GM12878 (cell line): ENCODE measurements at regions not wholly inside any gene's neighbourhood (a gene's known extent, or its start where the extent isn't known, plus 50 kb on each side); places are given as distances from the start of the nearest gene placed in this dataset.

Experiments
- ATAC-seq: fragments of 200-7000 bp; cut with Tn5 transposase; 3 replicates; pipeline ENCODE4 v1.9.1; 2020; ENCODE audit warnings: mild to moderate bottlenecking, moderate library complexity
- BruUV-seq: library from RNA; stranded (reverse); fragments of 400-500 nt; replicated peaks from 2 replicates; lab custom pipeline; 2021; lab: Mats Ljungman, UMichigan
- CTCF ChIA-PET: fragments of 300-600 bp; sonication (Branson Sonifier 250); formaldehyde crosslinking; extraction: SDS; loops from one replicate; lab custom pipeline; 2021; ENCODE audit warnings: inconsistent platforms; lab: Yijun Ruan, JAX
- POLR2A ChIA-PET: fragments of 350-600 bp; formaldehyde crosslinking; extraction: SDS; loops from one replicate; lab custom pipeline; 2021; ENCODE audit warnings: inconsistent platforms; lab: Charles Lee
- RAD21 ChIA-PET: fragments of 300-600 bp; sonication (Branson Sonifier 250); formaldehyde crosslinking; loops from one replicate; lab custom pipeline; 2023; ENCODE audit warnings: antibody characterized with exemption; ENCODE audit not compliant: unreplicated experiment; lab: Charles Lee
- SMC1A ChIA-PET: fragments of 300-600 bp; sonication (Branson Sonifier 250); formaldehyde crosslinking; loops from one replicate; lab custom pipeline; 2023; ENCODE audit not compliant: unreplicated experiment, uncharacterized antibody; lab: Charles Lee
- DNase-seq: peaks from one replicate; pipeline ENCODE4 v3.0.0-alpha.2; 2011; ENCODE audit warnings: low read depth, low spot score
- FAIRE-seq: peaks from 3 replicates; lab custom pipeline; 2011; peaks lifted over from hg19 to GRCh38; lab: Jason Lieb, UNC
- H2AFZ ChIP-seq: 2 replicates; pipeline ENCODE4 v1.6.0; 2011; ENCODE audit warnings: low read depth, low read length, control low read depth; ENCODE audit not compliant: control insufficient read depth
- H3K27ac ChIP-seq: 2 replicates; pipeline ENCODE4 v1.5.1; 2011; ENCODE audit warnings: control low read depth; ENCODE audit not compliant: control insufficient read depth, insufficient read depth
- H3K27me3 ChIP-seq, 2 experiments: replicated peaks in 1 of 2; 2 replicates each; pipeline versions ENCODE4 v1.6.0 to v1.6.1; 2011; ENCODE audit warnings: low read length in 1 of 2; ENCODE audit not compliant: control insufficient read depth in 2 of 2, insufficient read depth in 2 of 2
- H3K36me3 ChIP-seq, 2 experiments: 2 replicates each; pipeline ENCODE4 v1.5.1; 2011; ENCODE audit warnings: low read length in 1 of 2; ENCODE audit not compliant: control insufficient read depth in 2 of 2, insufficient read depth in 2 of 2
- H3K4me1 ChIP-seq: 2 replicates; pipeline ENCODE4 v1.6.1; 2011; ENCODE audit warnings: mild to moderate bottlenecking, low read length, moderate library complexity, mixed read lengths; ENCODE audit not compliant: control insufficient read depth, insufficient read depth
- H3K4me2 ChIP-seq: 2 replicates; pipeline ENCODE4 v1.6.0; 2011; ENCODE audit warnings: control low read depth; ENCODE audit not compliant: control insufficient read depth, insufficient read depth
- H3K4me3 ChIP-seq: fragments of 200-600 bp; sonication (generic); 2 replicates; pipeline ENCODE4 v1.5.1; 2016
- H3K79me2 ChIP-seq: 2 replicates; pipeline ENCODE4 v1.6.0; 2011; ENCODE audit warnings: low read length; ENCODE audit not compliant: control insufficient read depth, insufficient read depth
- H3K9ac ChIP-seq: 2 replicates; pipeline ENCODE4 v1.8.0; 2011; ENCODE audit warnings: low read length, control low read depth, mixed read lengths; ENCODE audit not compliant: control insufficient read depth, insufficient read depth
- H3K9me3 ChIP-seq: replicated peaks from 3 replicates; pipeline ENCODE4 v1.5.1; 2011; ENCODE audit warnings: mild to moderate bottlenecking, low read length; ENCODE audit not compliant: control insufficient read depth, insufficient read depth
- H4K20me1 ChIP-seq: 2 replicates; pipeline ENCODE4 v1.6.0; 2011; ENCODE audit not compliant: control insufficient read depth, insufficient read depth
- CREB1 ChIP-seq: IDR thresholded peaks from 2 replicates; pipeline ENCODE4 v1.6.1; 2012; ENCODE audit warnings: low read depth, mild to moderate bottlenecking, inconsistent platforms
- DPF2 ChIP-seq: fragments of 450-650 bp; IDR thresholded peaks from 2 replicates; pipeline ENCODE4 v1.6.1; 2017; ENCODE audit warnings: mild to moderate bottlenecking
- FOS ChIP-seq: IDR thresholded peaks from 3 replicates; pipeline ENCODE4 v1.6.1; 2011; ENCODE audit warnings: borderline replicate concordance; ENCODE audit not compliant: insufficient read length; ENCODE audit errors: extremely low read depth
- HDAC2 ChIP-seq: fragments of 200-600 bp; sonication (generic); IDR thresholded peaks from 2 replicates; pipeline ENCODE4 v1.6.1; 2017
- MTA2 ChIP-seq: fragments of 450-650 bp; IDR thresholded peaks from 2 replicates; pipeline ENCODE4 v1.6.1; 2016; ENCODE audit warnings: low read depth, mild to moderate bottlenecking, moderate library complexity
- RAD51 ChIP-seq: fragments of 450-650 bp; IDR thresholded peaks from 2 replicates; pipeline ENCODE4 v1.6.1; 2016; ENCODE audit warnings: moderate library complexity, mild to moderate bottlenecking, inconsistent platforms
- SP1 ChIP-seq: IDR thresholded peaks from one replicate; pipeline ENCODE4 v1.6.1; 2011; ENCODE audit warnings: low read depth, low read length
- TAF1 ChIP-seq: IDR thresholded peaks from 2 replicates; pipeline ENCODE4 v1.6.1; 2011; ENCODE audit warnings: mild to moderate bottlenecking, low read depth, low read length, borderline replicate concordance
- WGBS: methylation state at CpG from one replicate; pipeline ENCODE4 v1.1.6; 2016; ENCODE audit warnings: low lambda C conversion rate; ENCODE audit not compliant: insufficient replicate concordance, insufficient coverage; ENCODE audit errors: missing lambda C conversion rate; 5-methylcytosine and 5-hydroxymethylcytosine counted together
- in situ Hi-C: fragments of 300-500 bp; cut with MboI; formaldehyde crosslinking; loops from 9 replicates; pipeline ENCODE4 v1.14.3; 2018; ENCODE audit warnings: mixed read lengths
- intact Hi-C: fragments of 100-400 bp; cut with micrococcal nuclease; formaldehyde crosslinking; loops from one replicate; pipeline ENCODE4 v1.14.2; 2022; ENCODE audit not compliant: unreplicated experiment
- TF ChIP-seq, protein P1 (sequence below): fragments of 450-650 bp; IDR thresholded peaks from 2 replicates; pipeline ENCODE4 v1.6.1; 2018; ENCODE audit warnings: mild to moderate bottlenecking, low read depth, moderate library complexity; ENCODE audit not compliant: partially characterized antibody
- TF ChIP-seq, protein P2 (sequence below): fragments of 150-350 bp; IDR thresholded peaks from 2 replicates; pipeline ENCODE4 v1.6.1; 2016; ENCODE audit warnings: low read depth, low read length

DNA sequence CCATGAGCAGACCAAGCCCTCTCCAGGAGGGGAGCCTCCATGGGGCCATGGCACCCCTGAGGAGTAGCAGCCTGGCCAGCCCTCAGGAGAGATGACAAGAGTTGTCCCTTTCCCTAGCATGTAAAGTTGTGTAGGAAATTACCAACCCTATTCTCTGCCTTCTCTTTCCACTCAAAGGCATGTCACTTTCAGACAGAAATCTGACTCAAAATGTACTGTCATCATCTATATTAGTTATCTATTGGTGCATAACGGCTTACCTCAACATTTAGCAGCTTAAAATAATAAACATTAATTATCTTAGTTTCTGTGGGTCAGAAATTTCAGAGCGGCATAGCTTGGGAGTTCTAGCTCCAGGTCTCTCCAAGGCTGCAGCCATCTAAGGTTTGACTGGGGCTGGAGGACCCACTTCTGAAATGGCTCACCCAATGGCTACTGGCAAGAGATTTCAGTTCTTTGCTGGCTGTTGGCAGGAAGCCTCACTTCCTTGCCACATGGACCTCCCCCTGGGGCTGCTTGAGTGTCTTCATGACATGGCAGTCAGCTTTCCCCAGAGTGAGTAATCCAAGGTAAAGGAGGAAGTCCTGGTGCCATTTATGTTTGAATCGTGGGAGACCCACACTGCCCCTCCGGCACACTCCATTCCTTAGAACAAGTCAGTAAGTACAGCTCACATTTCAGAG, 632.3 kb downstream of the CCDC171 start:
- Histone ChIP-seq H3K4me2 (no peak overlapping the region), H3K9ac (no peak overlapping the region), H3K27ac (no peak overlapping the region), H3K9me3 (no peaks in the 10 kb centered on the region; the same call in 2 of the 3 replicates), H3K4me3 (no peak overlapping the region), H3K4me1 (no peaks in the 10 kb centered on the region), H2AFZ (no peak overlapping the region; the same call in 1 of the 2 replicates), H3K27me3 (no peaks in the 10 kb centered on the region), H3K36me3 (no peaks in the 10 kb centered on the region), H4K20me1 (no peaks in the 10 kb centered on the region), H3K79me2 (no peaks in the 10 kb centered on the region)
- no TSS peak for BruUV-seq
- 23% methylated on average over 4 of the region's 4 CpGs for WGBS
- FAIRE-seq (no peak), DNase-seq (no peak), ATAC-seq (peak; percentile 83)
- in situ Hi-C loops = no loop called here
- TF ChIP-seq SP1 = no peak
- TF ChIP-seq DPF2 = 0 out of 2 replicates have a peak, but pooled peaks have one; percentile 33
- TF ChIP-seq MTA2 = peak; percentile 34; the same call in 1 of the 2 replicates
- ChIA-PET CTCF (no interaction called here), POLR2A (no interaction called here), SMC1A (interaction anchor here (0.7 kb wide), 1 partner anchor 25 kb away, joined by 3 read pairs; no protein-coding TSS in a partner anchor), RAD21 (no interaction called here)
- intact Hi-C loops = no loop called here

DNA sequence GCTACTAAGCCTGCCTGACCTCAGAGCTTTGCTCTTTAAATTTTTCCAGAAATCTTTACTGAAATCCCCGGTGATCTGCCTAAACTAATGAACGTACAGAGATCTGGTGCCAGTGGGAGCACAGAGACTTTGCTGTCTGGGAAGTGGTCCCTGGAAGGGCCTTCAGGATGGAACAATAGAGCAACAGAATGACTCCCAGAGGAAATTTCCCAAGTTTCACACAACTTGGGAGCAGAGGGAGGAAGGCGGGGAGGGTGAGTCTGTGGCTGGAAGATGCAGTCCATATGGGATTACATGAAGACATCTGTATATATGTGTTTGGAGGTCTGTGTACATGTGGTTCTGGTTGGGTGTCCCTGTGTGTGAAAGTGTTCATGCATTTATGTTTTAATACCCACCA, 638.3 kb downstream of the CCDC171 start:
- H3K27ac ChIP-seq = no peak overlapping the region
- TF ChIP-seq FOS (no peak), RAD51 (no peak), TAF1 (no peak), HDAC2 (no peak), CREB1 (no peak)
- TF ChIP-seq, protein P1, sequence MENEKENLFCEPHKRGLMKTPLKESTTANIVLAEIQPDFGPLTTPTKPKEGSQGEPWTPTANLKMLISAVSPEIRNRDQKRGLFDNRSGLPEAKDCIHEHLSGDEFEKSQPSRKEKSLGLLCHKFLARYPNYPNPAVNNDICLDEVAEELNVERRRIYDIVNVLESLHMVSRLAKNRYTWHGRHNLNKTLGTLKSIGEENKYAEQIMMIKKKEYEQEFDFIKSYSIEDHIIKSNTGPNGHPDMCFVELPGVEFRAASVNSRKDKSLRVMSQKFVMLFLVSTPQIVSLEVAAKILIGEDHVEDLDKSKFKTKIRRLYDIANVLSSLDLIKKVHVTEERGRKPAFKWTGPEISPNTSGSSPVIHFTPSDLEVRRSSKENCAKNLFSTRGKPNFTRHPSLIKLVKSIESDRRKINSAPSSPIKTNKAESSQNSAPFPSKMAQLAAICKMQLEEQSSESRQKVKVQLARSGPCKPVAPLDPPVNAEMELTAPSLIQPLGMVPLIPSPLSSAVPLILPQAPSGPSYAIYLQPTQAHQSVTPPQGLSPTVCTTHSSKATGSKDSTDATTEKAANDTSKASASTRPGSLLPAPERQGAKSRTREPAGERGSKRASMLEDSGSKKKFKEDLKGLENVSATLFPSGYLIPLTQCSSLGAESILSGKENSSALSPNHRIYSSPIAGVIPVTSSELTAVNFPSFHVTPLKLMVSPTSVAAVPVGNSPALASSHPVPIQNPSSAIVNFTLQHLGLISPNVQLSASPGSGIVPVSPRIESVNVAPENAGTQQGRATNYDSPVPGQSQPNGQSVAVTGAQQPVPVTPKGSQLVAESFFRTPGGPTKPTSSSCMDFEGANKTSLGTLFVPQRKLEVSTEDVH = no peak
- TF ChIP-seq, protein P2, sequence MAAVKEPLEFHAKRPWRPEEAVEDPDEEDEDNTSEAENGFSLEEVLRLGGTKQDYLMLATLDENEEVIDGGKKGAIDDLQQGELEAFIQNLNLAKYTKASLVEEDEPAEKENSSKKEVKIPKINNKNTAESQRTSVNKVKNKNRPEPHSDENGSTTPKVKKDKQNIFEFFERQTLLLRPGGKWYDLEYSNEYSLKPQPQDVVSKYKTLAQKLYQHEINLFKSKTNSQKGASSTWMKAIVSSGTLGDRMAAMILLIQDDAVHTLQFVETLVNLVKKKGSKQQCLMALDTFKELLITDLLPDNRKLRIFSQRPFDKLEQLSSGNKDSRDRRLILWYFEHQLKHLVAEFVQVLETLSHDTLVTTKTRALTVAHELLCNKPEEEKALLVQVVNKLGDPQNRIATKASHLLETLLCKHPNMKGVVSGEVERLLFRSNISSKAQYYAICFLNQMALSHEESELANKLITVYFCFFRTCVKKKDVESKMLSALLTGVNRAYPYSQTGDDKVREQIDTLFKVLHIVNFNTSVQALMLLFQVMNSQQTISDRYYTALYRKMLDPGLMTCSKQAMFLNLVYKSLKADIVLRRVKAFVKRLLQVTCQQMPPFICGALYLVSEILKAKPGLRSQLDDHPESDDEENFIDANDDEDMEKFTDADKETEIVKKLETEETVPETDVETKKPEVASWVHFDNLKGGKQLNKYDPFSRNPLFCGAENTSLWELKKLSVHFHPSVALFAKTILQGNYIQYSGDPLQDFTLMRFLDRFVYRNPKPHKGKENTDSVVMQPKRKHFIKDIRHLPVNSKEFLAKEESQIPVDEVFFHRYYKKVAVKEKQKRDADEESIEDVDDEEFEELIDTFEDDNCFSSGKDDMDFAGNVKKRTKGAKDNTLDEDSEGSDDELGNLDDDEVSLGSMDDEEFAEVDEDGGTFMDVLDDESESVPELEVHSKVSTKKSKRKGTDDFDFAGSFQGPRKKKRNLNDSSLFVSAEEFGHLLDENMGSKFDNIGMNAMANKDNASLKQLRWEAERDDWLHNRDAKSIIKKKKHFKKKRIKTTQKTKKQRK = no peak
- TF ChIP-seq, all 136 proteins: peak for 0
- FAIRE-seq (no peak), DNase-seq (no peak), ATAC-seq (no peak)
- ChIA-PET POLR2A (no interaction called here), SMC1A (interaction anchor here (0.6 kb wide), 1 partner anchor 421 kb away, joined by 3 read pairs; no protein-coding TSS in a partner anchor), RAD21 (no interaction called here), CTCF (interaction anchor here (0.7 to 1.4 kb wide), 2 partner anchors 12 to 39 kb away, joined by 3 to 4 read pairs; no protein-coding TSS in a partner anchor)
- H3K36me3 ChIP-seq = no peaks in the 10 kb centered on the region
- WGBS = 28% methylated on average over 3 of the region's 3 CpGs
- H3K27me3 ChIP-seq = no peaks in the 10 kb centered on the region; a peak in 1 of 4 replicates
- no peaks in the 10 kb centered on the region for H3K79me2 ChIP-seq
- in situ Hi-C loops (no loop called here), intact Hi-C loops (loop anchor here (5.0 to 10.0 kb wide), 5 partner anchors 116 to 1271 kb away; no protein-coding TSS in a partner anchor)
- H3K9me3 ChIP-seq = no peaks in the 10 kb centered on the region; the same call in 2 of the 3 replicates
- H3K4me3 ChIP-seq = no peak overlapping the region
- BruUV-seq = no TSS peak
- H3K4me2 ChIP-seq = no peak overlapping the region
- no peak overlapping the region for H2AFZ ChIP-seq
- H4K20me1 ChIP-seq = no peaks in the 10 kb centered on the region
- no peak overlapping the region for H3K9ac ChIP-seq
- no peaks in the 10 kb centered on the region for H3K4me1 ChIP-seq
